Posterior vena cava (tissue), 2 donors: ENCODE measurements at regions not wholly inside any gene's neighbourhood (a gene's known extent, or its start where the extent isn't known, plus 50 kb on each side); places are given as distances from the start of the nearest gene placed in this dataset.

ENCODE experiments used
- DNase-seq: peaks from one replicate; pipeline ENCODE4 v3.0.0-alpha.2; 2020; ENCODE audit warnings: low spot score
- intact Hi-C, 2 donors: fragments of 100-400 bp; cut with DNase I; formaldehyde crosslinking; loops; one replicate each; pipeline versions ENCODE4 v1.14.1 to v1.14.2; 2022 to 2023
- donor health status: DM: yes; HTN: yes; CAD: no.
- donor health status: DM: yes; HTN: yes; CAD: no.

DNA sequence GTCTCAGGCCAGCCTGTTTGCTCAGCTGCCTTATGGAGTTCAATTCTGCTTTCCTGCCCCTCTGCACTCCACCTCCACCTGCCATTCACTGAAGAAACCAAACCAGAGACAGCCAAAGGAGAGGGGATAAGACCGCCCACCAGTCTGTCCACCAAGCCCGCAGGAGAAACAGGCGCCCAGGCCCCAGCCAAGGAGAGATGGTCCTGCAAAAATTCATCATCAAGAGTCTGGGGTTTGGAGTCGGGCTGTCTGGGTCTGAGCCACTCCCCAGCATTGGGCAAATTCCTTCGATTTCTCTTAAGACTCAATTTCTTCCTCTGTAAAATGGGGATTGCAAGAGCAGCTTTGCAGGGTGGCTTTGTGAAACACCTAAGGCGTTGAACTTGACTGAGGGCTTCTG is 121.4 kb upstream of the RUNX3 start:
- no peak for DNase-seq
- intact Hi-C loops: loop anchor here in 1 of 2 donors (10.0 kb wide), 1 partner anchor 1077 kb away; no protein-coding TSS in a partner anchor

DNA sequence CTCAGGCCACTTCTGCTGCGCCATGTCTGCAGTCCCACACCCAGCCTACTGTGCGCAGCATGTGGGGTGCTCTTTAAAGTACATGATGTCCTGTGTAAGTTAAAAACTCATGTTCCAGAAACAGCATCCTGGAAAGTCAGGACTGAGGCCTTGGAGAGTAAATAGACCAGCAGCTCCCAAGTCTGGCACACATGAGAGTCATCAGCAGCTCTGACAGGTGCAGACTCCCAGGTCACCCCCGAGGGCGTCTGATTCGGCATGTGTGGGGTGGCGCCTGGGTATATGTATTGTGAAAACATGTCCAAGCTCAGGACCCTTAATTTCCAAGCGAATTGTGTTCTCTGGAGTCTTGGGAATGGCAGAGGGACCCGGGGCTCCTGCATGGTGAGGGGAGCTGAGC is 120.1 kb upstream of the RUNX3 start:
- intact Hi-C loops: loop anchor here in 1 of 2 donors (10.0 kb wide), 1 partner anchor 1075 kb away; no protein-coding TSS in a partner anchor
- no peak for DNase-seq

- intact Hi-C loops: no loop called here
- no peak for DNase-seq
These were observed 119.1 kb upstream of the RUNX3 start for GRCh38 chr1:25049190-25049589.

DNA sequence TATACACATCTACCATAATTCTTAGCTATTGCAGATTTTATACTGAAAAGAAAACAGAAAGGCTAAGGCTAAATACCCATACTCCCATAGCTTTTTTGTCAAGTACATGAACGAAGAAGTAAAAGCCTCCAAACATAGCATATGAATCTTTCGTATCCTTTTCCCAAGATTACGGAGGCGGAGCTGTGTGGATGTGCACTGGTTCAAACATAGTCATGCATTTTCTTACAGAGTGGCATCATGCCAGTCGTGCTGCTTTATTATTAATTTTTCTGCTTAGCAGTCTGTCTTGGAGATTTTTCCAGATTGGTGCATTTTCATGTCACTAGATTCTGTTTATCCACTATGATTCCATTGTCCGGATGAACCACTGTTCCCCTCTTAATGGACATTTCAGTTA is 118.7 kb upstream of the RUNX3 start:
- intact Hi-C loops: no loop called here
- DNase-seq: no peak

- DNase-seq: no peak
- intact Hi-C loops: no loop called here
These were observed 117.6 kb upstream of the RUNX3 start for GRCh38 chr1:25047506-25048240.

- DNase-seq: no peak
- intact Hi-C loops: no loop called here
These were observed 116.1 kb upstream of the RUNX3 start for GRCh38 chr1:25046194-25046532.

DNA sequence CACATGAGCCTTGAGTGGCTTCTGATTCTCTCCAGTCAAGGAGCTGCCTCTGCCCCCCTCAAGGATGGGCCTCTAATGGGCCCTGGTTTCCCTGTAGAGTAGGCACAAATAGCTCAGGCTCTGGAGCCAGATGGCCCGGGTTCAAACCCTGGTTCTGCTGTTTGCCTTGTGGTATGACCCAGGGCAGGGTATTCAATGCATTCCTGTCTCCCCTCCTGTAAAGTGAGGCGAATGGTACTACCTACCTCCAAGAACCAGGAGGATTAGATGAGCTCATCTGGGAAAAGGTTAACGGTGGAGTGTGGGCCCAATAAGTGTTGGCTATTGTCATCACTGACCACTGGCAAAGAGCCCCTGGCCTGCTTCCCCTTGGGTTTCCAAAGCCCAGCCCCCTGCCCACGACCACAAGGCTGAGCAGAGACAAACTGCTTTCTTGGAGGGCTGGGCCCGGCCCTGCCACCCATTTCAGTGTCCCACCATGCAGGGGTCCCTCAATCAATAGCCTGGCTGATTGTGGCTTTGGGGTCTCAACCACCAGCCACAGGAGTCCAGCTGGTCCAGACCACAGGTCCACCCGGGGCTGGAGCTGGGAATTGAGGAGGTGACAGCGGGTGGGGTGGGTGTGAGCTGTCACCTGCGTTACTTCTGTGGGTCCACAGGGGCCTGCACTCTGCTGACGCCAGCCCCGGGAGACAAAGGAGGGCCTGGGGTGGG is 115.6 kb upstream of the RUNX3 start:
- DNase-seq: no peak
- intact Hi-C loops: no loop called here

- no peak for DNase-seq
- intact Hi-C loops: no loop called here
These were observed 113.1 kb upstream of the RUNX3 start for GRCh38 chr1:25043228-25043580.

DNA sequence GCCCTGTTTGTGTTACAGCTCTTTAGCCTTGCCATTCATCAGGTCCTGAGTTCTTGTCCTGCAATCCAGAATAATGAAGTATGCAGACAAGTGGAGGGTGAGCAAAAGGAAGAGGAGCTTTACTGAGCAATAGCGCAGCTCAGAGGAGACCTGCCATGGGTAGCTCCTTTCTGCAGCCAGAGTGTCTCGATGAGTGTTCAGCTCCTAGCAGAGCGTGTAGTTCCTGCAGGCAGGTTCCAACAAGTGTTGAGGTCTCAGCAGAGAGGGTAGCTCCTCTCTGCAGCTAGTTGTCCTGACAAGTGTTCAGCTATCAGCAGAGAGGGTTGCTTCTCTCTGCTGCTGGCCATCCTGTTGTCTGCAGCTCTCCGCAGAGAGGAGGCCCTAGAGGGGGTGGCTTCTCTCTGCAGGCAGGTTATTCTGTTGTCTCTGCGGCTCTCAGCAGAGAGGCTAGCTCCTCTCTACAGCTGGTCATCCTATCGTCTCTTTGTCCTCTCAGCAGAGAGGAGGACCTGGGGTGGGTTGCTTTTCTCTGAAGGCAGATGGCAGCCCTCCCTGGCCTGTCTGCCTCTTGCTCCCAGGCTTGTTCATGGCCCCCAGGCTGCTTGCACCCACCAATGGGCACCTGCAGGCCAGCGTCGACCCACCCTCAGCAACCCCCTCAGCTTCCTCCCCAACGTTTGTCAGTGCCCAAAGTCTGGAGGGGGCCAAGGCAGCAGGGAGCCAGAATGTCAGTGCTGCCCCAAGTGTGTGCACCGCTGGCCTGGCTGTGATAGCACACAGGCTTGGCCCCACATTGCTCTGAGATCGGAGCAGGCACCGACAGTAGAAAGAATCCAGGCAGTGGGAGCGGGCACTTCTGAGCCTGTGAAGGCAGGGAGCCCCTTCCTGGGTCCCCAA is 112.5 kb upstream of the RUNX3 start:
- intact Hi-C loops: no loop called here
- DNase-seq: no peak

- no peak for DNase-seq
- intact Hi-C loops: no loop called here
These were observed 111.8 kb upstream of the RUNX3 start for GRCh38 chr1:25041916-25042315.

GRCh38 chr1:25040122-25040685 is 110.1 kb upstream of the RUNX3 start:
- no peak for DNase-seq

DNA sequence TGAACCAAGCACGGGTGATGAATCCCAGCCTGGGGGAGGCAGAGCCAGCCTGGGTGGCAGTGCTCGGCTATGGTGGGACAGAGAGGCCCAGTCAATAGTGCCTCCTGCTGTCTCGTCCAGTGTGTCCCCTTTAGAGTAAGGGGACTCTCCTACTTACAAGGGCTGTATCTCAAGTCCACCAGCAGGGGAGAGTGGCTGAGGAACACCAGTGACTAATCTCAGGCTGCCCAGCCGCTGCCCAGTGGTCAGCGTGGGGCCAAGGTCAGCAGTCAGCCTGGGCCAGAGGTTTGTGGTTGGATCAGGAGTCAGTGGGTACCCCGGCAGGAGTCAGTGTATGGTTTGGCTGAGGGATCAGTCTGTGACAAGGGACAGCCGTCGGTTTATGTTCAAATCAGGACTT is 109.2 kb upstream of the RUNX3 start:
- no peak for DNase-seq
- intact Hi-C loops: loop anchor here in 1 of 2 donors (5.0 kb wide), 2 partner anchors 107 to 187 kb away; partner anchors contain the start of gene RUNX3

More at GRCh38 chr1:25040122-25040685, 110.1 kb upstream of the RUNX3 start:
- intact Hi-C loops: no loop called here

DNA sequence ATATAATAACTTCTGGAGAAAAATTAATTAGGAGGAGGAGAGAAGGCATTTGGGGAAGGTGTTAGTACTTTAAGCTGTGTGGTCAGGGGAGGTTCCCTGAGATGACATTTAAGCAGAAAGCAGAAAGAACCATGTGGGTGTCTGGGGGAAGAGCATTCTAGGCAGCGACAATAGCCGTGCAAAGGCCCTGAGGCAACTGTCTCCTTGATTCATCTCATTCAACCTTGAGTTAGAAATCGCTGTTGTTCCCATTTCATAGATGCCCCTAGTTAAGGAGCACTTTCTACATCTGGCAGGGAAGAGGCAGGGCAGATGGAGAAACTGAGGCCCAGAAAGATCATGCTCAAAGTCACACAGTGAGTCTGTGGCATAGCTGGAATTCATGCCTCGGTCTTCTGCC is 108.6 kb upstream of the RUNX3 start:
- intact Hi-C loops: loop anchor here in 1 of 2 donors (5.0 kb wide), 2 partner anchors 106 to 186 kb away; partner anchors contain the start of gene RUNX3
- DNase-seq: no peak

GRCh38 chr1:25037174-25038074 is 107.3 kb upstream of the RUNX3 start:
- DNase-seq: no peak
- intact Hi-C loops: loop anchor here in 1 of 2 donors (5.0 kb wide), 2 partner anchors 105 to 185 kb away; partner anchors contain the start of gene RUNX3

DNA sequence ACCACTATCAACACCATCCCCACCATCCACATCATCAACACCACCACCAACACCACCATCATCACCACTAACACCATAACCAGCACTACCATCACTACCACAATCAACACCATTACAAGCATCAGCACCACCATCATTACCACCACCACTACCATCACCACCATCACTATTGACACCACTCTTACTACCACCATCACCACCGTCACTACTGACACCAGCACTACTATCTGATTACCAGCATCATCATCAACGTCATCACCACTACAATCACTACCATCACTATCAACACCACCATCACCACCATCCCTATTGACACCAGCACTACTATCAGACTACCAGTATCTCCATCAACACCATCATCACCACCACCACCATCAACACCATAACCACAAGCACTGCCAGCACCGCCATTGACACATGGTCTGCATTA is 106.1 kb upstream of the RUNX3 start:
- DNase-seq: no peak
- intact Hi-C loops: loop anchor here in 1 of 2 donors (5.0 kb wide), 2 partner anchors 104 to 184 kb away; partner anchors contain the start of gene RUNX3

DNA sequence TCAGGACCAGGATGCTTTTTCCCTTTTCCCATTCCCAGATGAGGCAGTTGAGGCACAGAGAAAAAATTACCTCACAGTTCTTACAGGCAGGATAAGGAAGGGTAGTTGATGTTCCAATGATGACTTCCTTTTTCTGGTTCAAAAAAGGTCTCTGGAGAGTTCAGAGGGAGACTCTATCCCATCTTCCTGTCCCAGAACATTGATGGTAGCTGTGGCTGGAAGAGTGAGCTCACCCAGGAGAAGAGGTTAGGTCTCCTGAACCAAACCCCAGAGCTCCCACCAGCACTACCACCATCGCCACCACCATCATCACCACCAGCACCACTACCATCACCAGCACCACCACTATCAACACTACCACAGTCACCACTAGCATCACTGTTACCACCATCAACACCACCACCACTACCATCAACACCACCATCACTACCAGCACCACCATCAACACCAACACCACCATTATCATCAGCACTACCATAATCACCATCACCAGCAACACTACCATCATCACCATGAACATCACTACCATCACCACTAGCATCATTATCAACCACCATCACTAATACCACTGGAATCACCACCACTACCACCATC is 105.5 kb upstream of the RUNX3 start:
- intact Hi-C loops: loop anchor here in 1 of 2 donors (5.0 kb wide), 2 partner anchors 103 to 183 kb away; partner anchors contain the start of gene RUNX3
- no peak for DNase-seq

- no peak for DNase-seq
- intact Hi-C loops: loop anchor here in 1 of 2 donors (5.0 kb wide), 2 partner anchors 103 to 183 kb away; partner anchors contain the start of gene RUNX3
These were observed 104.9 kb upstream of the RUNX3 start for GRCh38 chr1:25034736-25035522.
